GM18499 (cell line): ENCODE measurements at regions not wholly inside any gene's neighbourhood (a gene's known extent, or its start where the extent isn't known, plus 50 kb on each side); places are given as distances from the start of the nearest gene placed in this dataset.

Experiments
- ATAC-seq: cut with Tn5 transposase; IDR thresholded peaks from one replicate; pipeline ENCODE4 v1.9.1; 2021; ENCODE audit warnings: moderate number of reproducible peaks; ENCODE audit not compliant: insufficient read depth, unreplicated experiment

DNA sequence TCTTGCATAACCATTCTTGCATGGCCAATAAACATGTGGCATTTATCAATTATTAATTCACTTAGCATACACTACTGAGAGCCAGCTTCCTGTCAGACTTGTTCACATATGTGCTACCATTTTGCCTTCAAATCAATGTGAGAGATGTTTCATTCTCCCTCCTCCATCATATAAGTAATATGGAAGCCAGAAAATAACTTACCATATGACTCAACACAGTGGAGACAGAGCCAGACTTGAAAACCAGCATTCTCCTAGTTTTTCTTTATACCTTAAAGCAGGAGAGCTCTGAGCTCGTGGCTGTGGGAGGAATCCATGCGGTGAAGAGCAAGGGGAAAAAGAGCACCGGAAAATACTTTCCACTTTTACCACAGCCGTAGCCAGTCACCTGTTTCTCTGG, 215.0 kb upstream of the LRATD1 start:
- no peak for ATAC-seq

DNA sequence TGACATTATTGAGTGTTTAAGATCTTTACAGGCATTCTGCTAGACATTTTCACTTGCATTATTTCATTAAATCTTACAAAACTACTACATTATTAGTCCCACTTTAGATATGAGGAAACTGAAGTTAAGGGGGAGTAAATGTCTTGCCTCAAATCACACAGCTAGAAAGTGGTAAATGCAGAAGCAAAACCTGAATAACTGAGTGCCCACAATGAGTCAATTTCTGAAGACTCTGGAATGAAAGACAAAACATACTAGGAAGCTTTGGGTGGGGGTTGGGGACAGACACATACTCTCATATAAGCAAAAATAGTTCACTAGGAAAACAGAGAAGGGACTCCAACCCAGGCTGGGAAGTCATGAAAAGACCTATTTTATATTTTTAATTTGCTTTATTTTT, 214.4 kb upstream of the LRATD1 start:
- ATAC-seq: no peak

DNA sequence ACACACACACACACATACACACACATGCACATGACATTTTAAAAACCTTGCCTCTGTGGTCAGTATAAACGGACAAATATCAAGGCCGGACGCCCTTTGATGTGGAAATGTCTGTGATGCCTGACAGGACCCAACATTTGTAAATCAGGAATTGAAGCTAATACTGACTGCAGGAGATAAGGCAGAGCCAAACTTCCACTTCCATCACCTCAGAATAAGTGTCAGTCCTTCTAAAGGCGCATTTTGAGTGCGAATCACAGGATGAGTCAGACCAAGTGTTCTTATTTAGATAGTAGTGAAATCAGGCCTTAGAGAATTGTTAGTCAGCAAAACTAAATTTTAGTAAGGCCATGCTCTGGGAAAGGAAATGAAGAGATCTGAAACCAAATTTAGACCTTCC, 211.7 kb upstream of the LRATD1 start:
- ATAC-seq: no peak

DNA sequence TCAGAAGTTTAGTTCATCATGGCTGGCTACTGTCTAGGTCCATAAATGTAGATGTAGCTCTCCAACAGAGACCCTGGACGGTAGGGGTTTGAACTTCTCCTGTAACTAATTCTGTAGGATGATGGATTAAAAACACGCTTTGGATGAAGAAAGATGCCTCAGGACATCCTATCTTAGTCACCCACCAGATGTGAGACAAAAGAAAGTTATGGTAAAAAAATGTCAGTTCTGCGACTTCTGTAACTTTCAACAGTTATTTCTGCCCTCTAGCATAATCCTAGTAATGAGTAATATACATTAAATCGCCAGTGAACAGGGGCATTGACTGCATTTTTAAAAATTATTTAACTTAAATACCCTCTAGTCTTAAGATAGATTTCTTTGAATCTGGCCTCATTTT, 210.1 kb upstream of the LRATD1 start:
- ATAC-seq: no peak

DNA sequence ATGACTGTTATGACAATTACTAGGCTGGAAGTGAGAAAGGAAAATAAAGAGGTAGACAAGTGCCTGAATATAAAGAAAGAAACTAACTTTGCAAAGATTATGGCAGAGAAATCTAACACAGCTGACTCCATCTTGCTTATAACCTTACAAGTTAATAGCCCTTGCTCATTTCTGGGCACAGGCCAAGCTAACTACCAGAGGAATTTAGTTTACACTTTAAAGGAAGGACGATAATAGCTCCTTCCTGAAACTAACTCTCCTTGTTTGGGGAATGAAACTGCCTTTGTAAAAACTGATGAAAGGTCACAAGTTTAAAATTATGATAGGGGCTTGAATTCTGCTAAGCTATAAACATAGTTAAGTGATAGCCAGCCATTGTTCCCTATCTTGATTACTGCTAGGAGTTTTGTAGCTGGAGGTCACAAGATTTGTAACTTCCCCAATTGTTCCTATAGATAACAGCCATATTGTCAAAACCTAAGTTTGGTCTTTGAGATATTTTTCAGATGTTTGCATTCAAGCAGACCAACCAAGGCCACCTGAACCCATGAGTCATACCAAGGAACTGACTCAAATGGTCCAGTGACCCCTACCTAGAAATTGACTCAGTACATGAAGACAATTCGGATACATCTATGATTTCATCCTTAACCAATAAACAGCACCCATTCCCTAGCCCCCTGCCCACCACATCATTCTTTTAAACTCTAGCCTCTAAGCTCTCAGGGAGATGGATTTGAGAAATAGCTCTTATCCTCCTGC, 209.2 kb upstream of the LRATD1 start:
- no peak for ATAC-seq

DNA sequence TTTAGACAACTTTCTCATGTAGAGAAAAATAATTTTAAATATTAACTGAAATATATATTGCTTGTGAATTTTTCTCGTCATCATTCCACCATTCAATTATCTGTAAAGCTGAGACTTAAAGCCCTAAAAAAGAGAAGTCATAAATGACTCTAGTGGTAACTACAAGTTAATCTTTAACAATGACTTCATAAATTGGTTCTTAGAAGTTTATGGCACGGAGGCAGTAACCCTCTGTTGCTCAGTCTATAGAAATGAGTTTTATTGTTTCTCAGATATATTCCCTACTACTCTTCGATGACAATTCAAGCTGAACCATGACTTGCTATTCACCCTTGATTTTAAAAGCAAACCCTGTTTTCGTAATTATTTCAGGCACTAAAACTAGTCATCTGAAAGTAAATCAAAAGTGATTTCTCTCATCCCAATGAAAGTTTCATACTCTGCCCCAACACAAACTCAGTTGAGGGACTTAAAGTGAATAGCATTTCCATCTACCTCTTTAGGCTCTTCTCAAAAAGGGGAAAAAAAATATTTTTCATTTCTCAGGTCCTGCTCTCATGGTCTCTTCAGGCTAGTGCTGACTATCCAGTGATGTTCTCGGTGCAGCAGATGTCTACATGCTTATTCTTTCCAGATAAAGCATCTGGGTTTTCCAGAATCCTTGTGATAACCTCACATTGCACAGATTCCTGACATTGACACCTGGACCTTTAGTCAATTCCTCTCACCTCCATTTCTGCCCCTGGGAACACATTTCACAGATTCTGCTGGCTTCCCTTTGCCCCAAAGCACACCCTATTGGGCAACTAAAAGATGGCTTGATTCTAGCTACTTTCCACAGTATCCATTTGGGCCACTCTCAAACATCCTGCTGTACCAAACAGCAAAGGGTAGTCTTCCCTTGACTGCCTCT, 207.8 kb upstream of the LRATD1 start:
- ATAC-seq: no peak

DNA sequence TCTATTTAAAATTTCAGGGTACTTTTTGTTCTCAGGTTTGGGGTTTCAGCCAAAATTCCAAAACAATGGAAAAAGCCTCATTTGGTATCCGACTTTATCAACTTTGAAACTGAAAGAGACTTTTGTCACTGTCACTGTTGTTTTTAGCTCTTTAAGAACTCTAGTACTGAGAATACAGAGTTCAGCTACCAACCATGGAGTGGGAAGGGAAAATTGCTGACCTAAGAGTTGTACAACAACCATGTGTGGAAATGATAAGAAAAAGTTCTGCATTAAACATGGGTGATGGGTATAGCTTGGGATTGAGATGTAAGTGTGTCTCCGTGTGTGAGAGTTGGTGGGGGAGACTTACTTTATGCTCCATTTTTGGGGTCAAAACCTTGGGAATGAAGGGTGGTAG, 206.6 kb upstream of the LRATD1 start:
- ATAC-seq: no peak

DNA sequence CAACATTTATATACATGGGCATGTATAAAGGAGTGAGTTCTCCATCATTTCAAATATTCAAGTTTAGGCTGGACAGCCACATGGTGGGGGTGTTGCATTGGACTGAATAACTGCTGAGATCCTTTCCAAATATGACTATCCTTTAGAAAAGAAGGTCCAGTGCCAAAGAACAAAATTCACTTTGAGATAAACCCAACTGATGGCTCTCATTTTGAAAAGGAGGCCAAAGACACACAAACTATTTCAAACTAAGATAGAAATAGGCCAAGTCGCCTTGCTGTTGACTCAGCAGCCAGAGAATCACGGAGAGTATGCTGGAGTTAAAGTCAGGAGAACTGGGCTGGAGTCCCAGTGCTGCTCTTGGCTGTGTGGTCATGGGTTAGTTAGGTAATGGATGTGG, 204.5 kb upstream of the LRATD1 start:
- no peak for ATAC-seq

DNA sequence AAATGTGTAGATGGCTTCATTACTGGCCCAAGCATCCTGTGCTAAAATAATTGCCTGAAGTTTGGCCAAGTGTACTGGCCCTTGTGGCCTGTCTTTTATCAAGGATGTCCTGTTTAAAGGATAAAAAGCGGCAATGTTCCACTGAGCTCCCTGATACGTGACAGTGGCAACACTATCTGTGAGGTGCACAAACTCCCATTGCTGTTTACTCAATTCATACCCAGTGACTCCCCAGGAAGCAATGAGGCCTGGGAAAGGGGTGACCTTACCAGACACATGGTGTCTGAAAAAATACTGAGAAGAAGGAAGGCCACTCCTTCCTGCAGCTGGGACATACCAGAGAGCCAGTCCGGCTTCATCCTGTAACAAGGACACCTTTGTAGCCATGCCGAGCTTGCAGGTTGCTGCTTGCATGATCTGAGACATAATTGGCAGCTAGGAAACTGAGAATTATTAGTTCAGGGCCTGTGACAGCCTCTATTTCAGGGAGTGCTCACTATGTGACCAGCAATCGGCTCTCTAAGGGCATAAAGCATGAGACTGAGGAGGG, 198.5 kb upstream of the LRATD1 start:
- no peak for ATAC-seq

DNA sequence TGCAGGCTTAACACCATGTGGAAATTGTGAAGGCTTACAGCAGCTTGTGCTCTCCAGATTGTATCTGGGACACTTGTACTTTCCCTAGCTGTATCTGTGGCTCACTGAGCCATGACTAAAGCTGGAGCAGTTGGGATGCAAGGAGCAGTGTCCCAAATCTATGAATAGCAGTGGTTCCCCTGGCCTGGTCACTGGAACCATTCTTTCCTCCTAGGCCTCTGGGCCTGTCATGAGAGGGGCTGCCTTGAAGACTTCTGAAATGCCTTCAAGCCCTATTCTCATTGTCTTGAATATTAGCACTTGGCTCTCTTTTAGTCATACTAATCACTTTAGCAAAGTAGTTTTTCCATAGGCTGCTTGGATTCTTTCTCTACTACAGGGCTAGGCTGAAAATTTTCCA, 186.8 kb upstream of the LRATD1 start:
- no peak for ATAC-seq

DNA sequence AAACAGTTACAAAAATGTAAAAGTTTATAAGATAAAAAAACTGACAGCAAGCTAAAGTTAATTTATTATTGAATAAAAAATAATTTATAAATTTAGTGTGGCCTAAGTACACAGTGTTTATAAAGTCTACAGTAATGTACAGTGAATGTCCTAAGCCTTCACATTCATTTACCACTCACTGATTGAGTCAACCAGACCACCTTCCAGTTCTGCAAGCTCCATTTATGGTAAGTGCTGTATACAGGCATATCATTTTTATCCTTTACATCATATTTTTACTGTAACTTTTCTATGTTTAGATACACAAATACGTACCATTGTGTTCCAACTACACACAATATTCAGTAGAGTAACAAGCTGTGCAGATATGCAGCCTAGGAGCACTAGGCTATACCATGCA, 184.2 kb upstream of the LRATD1 start:
- ATAC-seq: no peak

DNA sequence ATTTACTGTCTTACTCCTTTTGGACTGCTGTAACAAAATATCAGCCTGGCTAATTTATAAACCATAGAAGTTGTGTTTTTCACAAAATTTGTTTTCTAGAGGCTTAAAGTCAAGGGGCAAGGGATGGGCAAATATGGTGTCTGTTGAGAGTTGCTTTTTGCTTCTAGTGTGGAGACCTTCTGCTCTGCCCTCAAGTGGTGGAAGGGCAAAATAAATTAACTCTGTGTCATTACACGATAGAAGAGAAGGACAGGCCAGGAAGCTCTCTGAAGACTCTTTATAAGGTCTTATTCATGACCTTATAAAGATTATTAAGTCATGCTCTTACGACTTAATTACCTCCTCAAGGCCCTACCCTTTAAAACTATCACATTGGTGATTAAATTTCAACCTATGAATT, 181.2 kb upstream of the LRATD1 start:
- ATAC-seq: no peak

DNA sequence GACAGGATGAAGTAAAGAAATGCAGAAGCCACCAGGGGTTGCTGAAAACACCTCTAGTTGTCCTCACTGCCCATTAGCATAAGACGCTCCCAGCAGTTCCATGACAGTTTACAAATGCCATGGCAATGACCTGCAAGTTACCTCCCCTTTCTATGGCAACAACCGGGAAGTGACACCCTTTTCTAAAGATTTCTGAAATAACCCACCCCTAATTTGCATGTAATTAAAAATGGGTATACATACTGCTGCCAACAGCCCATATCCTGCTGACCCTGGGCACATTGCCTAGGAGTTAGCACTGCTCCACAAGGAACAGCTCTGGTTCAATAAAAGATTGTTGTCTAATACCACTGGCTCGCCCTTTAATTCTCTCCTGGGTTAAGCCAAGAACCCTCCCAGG, 178.3 kb upstream of the LRATD1 start:
- ATAC-seq: no peak

DNA sequence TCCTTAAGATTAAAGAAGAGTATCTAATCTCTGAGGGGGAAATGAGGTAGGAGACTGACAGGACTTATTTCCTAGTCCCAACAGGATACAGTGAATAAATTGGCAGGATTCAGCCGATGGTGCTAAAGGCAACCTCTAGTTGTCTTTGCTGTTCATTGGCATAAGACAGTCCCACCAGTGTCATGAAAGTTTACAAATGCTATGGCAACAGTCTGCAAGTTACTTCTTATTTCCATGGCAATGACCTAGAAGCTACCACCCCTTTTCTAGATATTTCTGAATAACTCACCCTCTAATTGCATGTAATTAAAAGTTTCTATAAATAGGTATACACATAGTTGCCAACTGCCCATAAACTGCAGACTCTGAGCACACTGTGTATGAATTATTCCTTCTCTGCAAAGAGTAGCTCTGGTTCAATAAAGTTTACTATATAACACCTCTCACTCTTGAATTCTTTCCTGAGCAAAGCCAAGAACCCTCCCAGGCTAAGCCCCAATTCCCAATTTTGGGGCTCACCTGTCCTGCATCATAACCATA, 172.7 kb upstream of the LRATD1 start:
- ATAC-seq: no peak

DNA sequence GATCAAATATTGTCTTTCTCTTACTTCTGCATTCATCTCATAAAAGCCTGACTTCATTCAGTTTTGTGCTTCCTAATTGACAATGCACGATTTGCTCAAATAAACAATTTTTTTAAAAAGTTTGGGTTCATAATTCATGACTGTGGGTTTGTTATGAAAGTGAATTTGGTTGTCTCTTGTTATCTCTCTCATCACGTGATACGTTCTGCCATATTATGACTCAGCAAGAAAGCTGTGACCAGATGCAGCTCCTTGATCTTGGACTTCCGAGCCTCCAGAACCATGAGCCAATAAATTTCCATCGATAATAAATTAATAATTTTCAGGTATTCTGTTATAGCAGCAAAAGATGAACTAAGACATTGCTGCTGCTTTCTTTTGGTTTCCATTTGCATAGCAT, 156.5 kb upstream of the LRATD1 start:
- ATAC-seq: no peak

DNA sequence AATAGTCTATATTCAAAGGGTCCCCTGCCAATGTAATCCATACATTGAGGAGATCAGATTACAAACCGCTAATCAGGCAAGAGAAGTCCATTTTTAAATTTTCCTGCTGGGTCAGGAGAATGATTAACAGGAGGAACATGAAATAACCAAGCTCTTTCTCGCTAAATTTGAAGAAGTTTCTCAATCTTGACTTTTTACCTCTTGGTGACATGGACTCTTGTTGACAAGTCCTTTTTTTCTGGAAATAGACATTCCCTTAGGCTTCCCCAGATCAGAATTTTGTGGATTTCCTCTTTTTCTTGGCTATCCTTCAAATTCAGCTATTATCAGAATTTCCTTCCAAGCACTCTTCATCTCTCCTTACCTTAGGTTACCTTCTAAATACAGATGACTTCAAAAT, 153.0 kb upstream of the LRATD1 start:
- no peak for ATAC-seq

DNA sequence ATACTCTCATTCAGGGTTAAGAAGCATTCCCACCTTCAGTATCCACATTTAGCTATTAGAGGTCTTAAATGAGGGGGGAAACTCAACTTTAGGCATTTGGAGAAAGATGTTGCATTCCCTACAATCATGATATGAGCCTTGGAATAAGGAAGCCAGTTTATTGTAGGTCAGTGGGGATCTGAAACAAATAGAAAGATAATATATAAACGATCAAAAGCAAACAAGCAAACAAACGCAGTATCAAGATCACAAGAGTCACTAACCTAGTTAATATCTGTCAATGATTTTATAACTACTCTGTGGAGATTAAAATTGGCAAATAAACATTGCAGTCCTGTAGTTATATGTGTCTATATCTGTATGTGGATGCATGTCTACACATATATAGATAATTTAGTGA, 152.4 kb upstream of the LRATD1 start:
- no peak for ATAC-seq

DNA sequence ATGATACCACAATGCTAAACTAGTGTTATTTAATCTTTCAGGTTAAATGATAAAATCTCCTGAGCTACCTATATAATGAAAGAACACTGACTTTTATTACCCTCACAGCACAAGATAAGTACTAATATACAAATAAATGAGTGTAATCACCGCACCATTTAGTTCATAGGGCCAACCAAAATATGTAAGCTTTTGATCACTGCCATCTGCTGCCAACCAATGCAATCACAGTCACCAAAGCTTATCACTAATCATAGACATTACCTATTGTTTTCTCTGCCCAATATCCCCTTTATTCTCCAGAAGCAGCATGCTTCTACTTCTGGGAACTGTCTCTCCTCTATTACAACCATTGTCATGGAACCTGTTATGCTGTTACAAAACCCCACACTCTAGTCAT, 151.6 kb upstream of the LRATD1 start:
- ATAC-seq: no peak

DNA sequence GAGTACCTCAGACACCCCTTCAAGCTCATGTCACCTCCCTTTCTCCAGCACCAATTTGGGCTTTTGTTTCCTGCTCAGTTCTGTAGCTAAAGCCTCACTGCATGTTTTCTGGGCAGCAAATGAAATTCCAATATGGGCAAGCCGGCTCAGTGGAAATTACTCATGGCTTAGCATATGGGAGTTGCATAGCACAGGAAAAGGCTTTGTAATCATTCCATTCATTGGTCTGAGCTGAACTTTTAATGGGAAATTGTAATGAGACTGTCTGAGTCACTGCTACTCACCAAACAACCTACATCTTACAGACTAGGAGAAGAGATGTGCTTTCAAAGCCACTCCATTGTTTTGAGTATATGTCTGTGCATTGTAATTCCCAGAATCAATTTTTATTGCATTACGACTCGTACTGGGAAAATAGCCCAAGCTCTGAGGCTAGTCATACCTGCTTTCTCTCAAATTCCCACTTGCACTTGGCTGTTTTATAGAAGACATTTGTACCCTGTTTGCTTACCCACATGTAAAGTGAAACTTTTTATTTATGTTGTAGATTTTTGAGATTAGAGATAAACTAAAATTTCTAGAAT, 139.5 kb upstream of the LRATD1 start:
- ATAC-seq: no peak

DNA sequence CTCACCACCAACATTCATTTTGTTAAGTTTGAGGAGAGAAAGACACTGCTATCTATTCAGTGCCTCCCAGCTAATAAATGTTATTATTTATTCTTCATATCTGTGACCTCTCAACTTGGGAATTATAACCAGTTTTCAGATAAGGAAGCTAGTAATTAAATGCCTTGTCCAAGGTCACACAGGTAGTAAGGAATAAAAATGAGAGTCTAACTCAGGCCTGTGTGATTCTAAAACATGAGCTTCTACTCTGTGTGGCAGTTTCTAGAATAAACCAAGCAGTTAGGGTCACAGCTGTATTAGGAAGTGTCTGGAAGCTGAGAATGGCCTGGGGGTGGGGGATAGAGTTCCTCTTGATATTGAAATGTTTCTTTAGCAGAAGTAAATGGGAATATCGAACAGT, 137.8 kb upstream of the LRATD1 start:
- ATAC-seq: no peak

DNA sequence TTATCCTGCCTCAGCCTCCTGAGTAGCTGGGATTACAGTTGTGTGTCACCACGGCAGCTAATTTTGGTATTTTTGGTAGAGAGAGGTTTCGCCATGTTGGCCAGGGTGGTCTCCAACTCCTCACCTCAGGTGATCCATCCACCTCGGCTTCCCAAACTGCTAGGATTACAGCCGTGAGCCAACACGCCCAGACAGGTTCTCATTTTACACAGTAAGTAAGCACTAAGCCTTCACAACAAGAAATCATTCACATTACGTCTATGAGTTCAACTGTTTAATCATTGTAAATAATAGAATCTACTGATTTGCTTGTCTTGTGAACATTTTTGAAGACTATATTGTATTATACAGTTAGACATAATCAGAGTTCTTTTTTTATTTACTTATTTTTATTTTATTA, 131.5 kb upstream of the LRATD1 start:
- ATAC-seq: no peak
